GM18870 (cell line): ENCODE measurements at regions not wholly inside any gene's neighbourhood (a gene's known extent, or its start where the extent isn't known, plus 50 kb on each side); places are given as distances from the start of the nearest gene placed in this dataset.
"Not testable (repeated sequence)": the region's sequence is repeated elsewhere in the genome, so short reads cannot be mapped to it uniquely, and the experiment has no call there.

ENCODE experiments used
- ATAC-seq: cut with Tn5 transposase; IDR thresholded peaks from one replicate; pipeline ENCODE4 v1.9.1; 2021; ENCODE audit warnings: moderate library complexity; ENCODE audit not compliant: unreplicated experiment

DNA sequence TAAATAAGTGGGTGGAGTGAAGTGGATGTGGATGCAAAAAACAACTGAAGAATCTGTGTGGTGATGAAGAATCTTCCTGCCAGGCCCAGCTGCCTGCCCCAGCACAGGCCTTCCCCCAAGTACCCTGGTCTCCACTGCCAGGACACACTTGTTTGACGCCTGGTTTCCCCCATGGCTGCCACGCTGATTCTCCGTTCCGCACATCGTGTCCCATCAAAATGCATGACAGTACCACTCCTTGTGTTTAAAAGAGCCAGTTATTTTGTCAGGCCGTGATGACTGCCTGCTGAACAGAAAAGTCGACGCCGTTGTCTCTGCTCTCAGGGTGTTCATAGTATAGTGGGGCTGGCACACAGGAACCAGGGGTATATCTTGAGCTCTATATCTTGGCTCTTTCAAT lies 50.3 kb upstream of the KYNU start:
- no peak for ATAC-seq

GRCh38 chr2:142825861-142826260 lies 51.6 kb upstream of the KYNU start:
- ATAC-seq, result no peak

DNA sequence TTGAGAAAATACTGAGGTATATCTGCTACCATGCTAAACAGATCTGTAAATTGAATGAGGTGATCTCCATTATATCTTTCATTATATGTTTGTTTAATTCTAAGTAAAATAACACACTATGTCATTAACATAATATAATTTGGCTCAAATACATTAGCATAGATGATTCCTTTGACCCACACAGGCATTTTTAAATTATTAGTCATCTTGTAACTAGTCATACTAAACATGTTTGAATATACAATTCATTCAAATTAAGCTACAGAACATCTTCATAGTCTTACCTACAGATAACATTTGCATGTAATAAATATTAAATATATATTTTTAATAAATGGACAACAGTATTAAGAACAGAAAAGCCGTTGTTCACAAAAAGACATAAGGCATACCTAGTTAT lies 52.7 kb upstream of the KYNU start:
- ATAC-seq, result no peak

DNA sequence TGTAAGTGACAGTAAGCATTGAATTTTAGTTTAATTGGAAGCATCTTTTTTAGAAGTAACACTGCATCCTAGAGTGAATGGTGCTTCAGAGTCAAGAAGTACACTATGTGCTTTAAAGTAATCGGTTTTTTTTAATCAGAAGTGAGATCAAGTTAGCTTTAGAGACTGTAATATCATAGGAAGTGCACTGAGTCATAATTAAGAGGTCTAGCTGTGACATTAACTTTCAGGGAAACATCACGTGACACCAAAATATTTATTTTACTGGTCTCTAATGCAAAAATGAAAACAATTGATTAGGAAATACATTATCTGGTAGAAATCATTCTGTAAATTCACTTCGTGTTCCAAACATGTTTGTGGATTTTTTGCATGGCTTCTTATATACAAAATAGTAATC lies 55.3 kb upstream of the KYNU start:
- no peak for ATAC-seq

DNA sequence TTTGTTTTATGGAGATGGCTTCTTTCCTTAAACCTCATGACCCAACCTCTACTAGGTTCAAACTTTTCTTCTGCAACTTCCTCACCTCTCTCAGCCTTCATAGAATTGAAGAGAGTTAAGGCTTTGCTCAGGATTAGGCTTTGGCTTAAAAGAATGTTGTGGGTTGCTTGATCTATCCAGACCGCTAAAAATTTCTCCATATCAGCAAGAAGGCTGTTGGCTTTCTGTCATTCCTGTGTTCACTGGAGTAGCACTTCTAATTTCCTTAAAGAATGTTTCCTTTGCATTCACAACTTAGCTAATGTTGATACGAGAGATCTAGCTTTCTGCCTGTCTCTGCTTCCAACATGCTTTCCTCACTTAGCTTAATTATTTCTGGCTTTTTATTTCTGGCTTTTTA lies 58.1 kb upstream of the KYNU start:
- no peak for ATAC-seq

- ATAC-seq, result no peak
These were observed 62.1 kb upstream of the KYNU start for GRCh38 chr2:142815375-142815774.

DNA sequence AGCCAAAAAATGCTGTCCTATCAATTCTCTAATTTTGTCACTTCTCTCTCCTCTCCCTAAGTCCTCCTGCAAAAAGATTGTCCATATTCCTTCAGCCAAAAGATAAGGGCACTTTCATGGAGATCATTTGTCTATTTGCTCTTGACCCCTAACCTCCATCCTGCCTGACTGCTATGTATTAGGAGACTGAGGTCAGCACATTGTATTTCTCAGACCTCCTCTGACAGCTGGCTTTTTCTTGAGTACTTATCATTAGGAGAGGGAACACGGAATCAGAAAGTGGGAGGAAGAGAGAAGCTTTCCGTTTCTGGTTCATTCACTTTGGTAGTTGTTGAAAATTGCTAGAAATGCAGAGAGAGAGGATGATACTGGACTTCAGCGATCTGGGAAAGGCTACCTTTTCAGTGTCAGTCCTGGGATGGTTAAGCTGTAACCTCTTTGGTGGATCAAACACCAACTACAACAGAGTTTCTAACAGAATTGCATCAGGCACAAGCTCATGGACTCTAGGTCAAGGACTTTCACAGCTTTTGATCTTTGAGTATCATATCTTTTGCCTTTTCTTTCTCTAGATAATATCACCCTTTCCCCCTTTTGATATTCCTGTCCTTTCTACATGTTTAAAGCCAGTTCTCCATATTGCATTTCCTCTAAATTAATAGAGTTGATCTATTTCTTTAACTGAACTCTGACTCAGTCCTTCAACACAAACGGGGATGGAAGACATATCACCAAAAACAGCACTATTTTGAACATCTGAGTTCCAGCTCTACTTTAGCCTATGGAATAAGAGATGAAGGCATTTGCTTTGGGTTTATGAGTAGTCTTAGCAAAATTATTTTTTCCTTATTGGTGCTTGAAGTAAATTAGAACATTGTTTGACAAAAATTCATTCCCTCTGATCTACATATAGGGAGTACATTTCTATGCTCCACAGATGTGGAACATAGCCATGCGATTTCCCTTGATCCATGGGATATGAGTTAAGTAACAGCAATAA lies 63.3 kb upstream of the KYNU start:
- ATAC-seq, result no peak

- not testable (repeated sequence) for ATAC-seq
These were observed 65.8 kb upstream of the KYNU start for GRCh38 chr2:142811644-142812043.

DNA sequence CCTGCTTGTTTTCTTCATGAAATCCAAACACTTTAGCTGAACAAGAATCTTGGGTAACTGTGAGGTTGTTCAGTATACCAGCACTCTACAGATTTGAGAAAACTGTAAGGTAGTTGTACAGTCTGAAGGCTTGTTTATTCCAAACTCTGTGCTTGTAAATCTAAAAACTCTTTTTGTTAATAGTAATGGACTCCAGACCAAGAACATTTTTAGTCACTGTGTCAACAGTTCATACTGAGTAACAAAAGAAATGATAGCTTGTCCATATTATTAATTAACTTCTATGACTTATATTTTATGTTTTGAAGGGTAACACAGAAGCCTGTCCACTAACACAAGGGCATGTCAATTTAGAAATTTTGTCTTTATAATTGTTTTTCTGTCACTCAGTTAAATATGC lies 72.2 kb upstream of the KYNU start:
- no peak for ATAC-seq

DNA sequence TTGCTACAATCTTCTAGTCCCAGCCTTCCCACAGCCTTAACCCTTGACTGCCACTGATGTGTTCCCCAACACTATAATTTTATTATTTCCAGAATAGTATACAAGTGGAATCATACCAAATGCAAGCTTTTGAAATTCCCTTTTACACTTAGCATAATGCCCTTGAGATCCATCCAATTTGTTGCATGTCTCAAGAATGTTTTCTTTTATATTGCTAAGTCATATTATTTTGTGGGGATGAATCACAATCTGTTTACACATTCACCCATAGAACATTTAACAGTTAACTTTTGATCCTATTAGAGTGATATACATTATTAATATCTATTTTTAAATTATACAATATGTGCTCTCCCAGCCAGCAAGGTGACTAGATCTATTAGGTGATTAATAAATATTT lies 74.3 kb upstream of the KYNU start:
- no peak for ATAC-seq

DNA sequence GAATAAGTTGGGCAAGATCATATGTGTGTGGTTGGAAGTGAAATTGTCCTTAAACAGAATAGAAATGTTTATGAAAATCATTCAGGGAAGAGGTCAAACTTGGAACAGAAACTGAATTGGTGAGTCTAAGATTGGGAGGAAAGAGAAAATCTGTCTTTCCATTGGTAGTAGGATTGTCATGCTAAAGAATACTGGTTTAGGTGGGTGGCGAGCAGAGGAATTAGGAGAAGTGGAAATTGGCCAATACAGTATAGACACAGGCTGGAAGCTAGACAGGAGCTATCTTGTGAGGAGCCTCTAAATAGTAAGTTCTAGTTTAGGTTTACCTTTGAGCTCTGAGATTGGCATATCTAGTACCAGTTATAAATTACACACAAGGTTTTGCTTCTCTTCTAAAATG lies 80.9 kb upstream of the KYNU start:
- no peak for ATAC-seq

DNA sequence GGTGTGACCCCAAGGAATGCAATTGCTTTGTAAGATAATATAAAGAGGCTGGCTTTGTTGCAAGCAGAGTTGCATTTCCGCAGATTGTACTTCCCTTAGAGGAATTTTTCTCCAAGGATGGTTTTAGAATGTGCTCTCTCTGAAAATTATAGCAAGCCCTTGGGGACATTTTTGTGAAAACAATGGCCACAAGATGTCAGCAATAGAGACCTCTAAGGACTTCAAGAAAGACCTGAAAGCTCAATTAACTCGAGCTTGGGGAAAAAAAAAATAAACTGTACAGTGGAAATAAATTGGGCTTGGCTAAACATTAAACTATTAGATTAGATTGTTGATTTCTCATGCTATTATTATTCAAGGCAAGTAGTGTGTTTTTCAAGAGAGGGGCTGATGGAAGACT lies 81.3 kb upstream of the KYNU start:
- ATAC-seq, result no peak

- no peak for ATAC-seq
These were observed 82.6 kb upstream of the KYNU start for GRCh38 chr2:142794850-142795249.

- ATAC-seq, result not testable (repeated sequence)
These were observed 85.1 kb upstream of the KYNU start for GRCh38 chr2:142792328-142792727.

GRCh38 chr2:142791335-142791734 lies 86.1 kb upstream of the KYNU start:
- no peak for ATAC-seq

DNA sequence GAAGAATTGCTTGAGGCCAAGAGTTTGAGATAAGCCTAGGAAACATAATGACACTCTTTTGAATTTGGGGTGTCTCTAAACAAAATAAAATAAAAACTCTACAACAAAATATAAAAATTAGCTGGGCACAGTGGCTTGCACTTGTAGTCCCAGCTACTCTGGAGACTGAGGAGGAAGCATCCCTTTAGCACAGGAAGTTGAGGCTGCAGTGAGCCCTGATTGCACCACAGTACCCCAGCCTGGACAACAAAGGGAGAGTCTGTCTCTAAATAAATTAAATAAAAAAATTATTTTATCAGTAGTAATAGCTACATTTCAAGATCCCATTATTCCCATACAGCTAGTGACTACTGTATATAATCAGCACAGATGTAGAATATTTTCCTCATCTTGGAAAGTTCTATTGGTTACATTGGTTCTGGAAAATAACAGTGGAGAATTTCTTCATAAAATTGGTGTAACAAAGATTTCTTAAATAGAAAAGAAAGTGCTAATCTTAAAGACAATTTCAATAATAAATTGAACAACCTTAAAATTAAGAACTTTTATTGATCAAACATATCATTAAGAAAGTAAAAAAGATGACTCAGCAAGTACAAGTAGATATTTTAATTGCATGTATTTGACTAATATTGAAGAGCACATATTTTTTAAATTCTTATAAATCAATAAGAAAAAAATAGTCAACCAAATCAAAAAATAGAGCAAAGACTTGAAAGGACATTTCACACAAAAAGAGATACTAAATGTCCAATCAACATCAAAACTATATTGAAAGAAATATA lies 90.4 kb upstream of the KYNU start:
- no peak for ATAC-seq

GRCh38 chr2:142782942-142783443 lies 94.5 kb upstream of the KYNU start:
- ATAC-seq, result no peak

- ATAC-seq, result no peak
These were observed 96.3 kb upstream of the KYNU start for GRCh38 chr2:142781146-142781545.

DNA sequence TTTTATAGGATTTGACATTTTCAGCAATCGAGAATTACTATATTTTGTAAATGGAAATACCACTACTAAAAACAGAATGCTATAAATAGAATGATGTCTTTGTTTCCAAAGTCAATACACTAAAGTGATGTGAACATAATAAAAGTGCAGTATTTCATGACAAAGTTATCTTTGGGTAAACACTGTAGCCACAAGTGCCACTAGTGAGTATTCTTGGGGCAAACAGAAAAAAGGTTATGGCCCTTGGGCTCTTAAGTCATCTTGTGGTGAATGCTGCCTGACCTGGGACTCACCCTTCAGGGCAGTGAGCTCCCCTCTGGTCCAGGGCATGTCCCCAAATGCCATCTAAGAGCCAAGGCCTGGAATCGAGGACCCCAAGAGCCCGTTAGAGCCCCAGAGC lies 99.2 kb upstream of the KYNU start:
- no peak for ATAC-seq

DNA sequence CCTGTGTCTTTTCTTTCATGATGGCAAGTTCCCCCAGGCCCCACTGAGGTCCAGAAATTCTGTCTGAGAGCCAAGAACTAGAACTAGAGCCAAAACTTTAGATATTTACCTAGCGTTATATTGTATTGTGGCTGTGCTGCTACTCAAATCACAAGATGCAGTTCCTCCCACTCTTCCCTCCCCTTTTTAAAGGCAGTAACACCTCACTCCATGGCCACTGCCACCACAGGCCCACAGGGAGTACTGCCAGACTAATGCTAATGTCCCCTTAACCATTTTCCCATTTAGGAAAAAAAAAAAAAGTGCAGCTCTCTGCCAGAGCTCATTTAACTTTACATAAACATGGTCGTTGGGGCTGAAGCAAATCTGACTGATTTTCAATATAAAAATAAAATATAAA lies 99.7 kb upstream of the KYNU start:
- no peak for ATAC-seq

DNA sequence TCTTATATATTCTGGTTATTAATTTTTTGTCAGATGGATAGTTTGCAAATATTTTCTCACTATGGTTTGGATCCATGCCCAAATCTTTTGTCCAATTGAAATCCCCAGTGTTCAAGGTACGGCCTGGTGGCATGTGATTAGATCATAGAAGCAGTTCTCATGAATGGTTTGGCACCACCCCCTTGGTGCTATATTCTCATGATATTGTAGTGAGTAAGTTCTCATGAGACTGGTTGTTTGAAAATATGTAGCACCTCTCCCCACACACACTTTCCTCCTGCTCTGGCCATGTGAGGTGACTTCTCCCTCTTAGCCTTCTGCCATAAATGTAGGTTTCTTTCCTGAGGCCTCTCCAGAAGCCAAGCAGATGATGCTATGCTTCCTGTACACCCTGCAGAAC lies 107.7 kb upstream of the KYNU start:
- ATAC-seq, result no peak

DNA sequence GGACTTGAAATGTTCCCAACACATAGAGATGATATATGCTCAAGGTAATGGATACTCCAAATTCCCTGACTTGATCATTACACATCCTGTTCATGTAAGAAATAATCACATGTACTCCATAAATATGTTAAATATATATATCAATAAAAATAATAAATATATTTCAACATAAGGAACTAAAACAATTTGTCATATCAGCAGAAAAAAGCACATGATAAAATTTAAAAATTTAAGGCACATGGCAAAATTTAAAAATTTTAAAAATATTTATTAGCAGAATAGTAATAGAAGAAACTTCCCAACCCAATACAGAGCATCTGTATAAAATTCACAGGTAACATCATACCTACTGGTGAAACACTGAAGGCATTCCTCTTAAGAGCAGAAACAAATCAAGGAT lies 109.6 kb upstream of the KYNU start:
- no peak for ATAC-seq
